Body of pancreas (tissue), 4 donors: ENCODE measurements at regions not wholly inside any gene's neighbourhood (a gene's known extent, or its start where the extent isn't known, plus 50 kb on each side); places are given as distances from the start of the nearest gene placed in this dataset. TPM values are rescaled to one million over a fixed set of nuclear protein-coding genes. Genes with fewer than 3 reads are reported as not detected.

ENCODE experiments used
- ATAC-seq: fragments of 150-250 bp; one replicate; pipeline ENCODE4 v1.9.1; 2016
- DNase-seq, 4 donors: peaks; one replicate each; pipeline ENCODE4 v3.0.0-alpha.2; 2019
- H3K27ac ChIP-seq, 4 donors: fragments of 200-600 bp; sonication (generic); 1 replicate in 3 of 4; 2 replicates in 1 of 4; pipeline versions ENCODE4 v1.5.1 to v1.6.1; 2016 to 2019; ENCODE audit warnings: mild to moderate bottlenecking in 1 of 4, mixed read lengths in 1 of 4, moderate library complexity in 1 of 4
- H3K27me3 ChIP-seq, 2 donors: fragments of 200-600 bp; sonication (generic); one replicate each; pipeline ENCODE4 v1.6.0; 2016; ENCODE audit warnings: mild to moderate bottlenecking in 1 of 2
- H3K36me3 ChIP-seq, 2 donors: fragments of 200-600 bp; sonication (generic); replicated peaks in 1 of 2; 2 replicates each; pipeline ENCODE4 v1.5.1; 2016; ENCODE audit warnings: low read depth in 2 of 2; ENCODE audit not compliant: insufficient read depth in 1 of 2
- H3K4me1 ChIP-seq: fragments of 200-600 bp; sonication (generic); one replicate; pipeline ENCODE4 v1.6.0; 2016
- H3K4me3 ChIP-seq, 2 donors: fragments of 200-600 bp; sonication (generic); 1 replicate in 1 of 2; 2 replicates in 1 of 2; pipeline ENCODE4 v1.5.1; 2016 to 2019
- H3K9me3 ChIP-seq, 3 donors: fragments of 200-600 bp; sonication (generic); 1 replicate in 2 of 3; 2 replicates in 1 of 3; pipeline ENCODE4 v1.5.1; 2016
- CTCF ChIP-seq, 7 experiments: fragments of 450-650 bp in 4 of 7; fragments of 200-600 bp in 3 of 7; sonication (generic) in 3 of 7; IDR thresholded peaks; one replicate each; pipeline ENCODE4 v1.5.1; 2016 to 2019; ENCODE audit warnings: antibody characterized with exemption in 7 of 7
- POLR2A ChIP-seq, 3 donors: fragments of 450-650 bp; IDR thresholded peaks; one replicate each; pipeline ENCODE4 v1.6.1; 2016; ENCODE audit warnings: antibody characterized with exemption in 3 of 3, mild to moderate bottlenecking in 2 of 3
- WGBS, 2 donors: methylation state at CpG; one replicate each; pipeline ENCODE4 v1.1.5; 2017; 5-methylcytosine and 5-hydroxymethylcytosine counted together
- intact Hi-C: fragments of 100-400 bp; cut with DNase I; formaldehyde crosslinking; loops from one replicate; pipeline ENCODE4 v1.15.1; 2023
- small RNA-seq: library from RNA; depleted of rRNA; stranded (forward); fragments of <200 nt; gene quantifications from one replicate; pipeline ENCODE3, GENCODE V24; 2016

GRCh38 chr12:41624571-41624970, 436.5 kb downstream of the PDZRN4 start:
- 21 to 35% methylated on average over 1 of the region's 1 CpG for WGBS, 2 donors
- Histone ChIP-seq H3K4me1 (no peaks in the 10 kb centered on the region), H3K4me3 (no peak overlapping the region), H3K27me3 (no peaks in the 10 kb centered on the region), H3K36me3 (no peaks in the 10 kb centered on the region), H3K27ac (no peak overlapping the region), H3K9me3 (no peaks in the 10 kb centered on the region)
- ATAC-seq: no peak
- intact Hi-C loops: no loop called here
- DNase-seq: no peak
- TF ChIP-seq CTCF (IDR thresholded peaks at IDR 0.05) (no peak), POLR2A (IDR thresholded peaks at IDR 0.05) (no peak)

Small RNAs in the stretch of these regions (small RNA-seq; reads per million reads assigned to genes)
- not detected for gene RNA5SP360
